ENCODE measurements at regions not wholly inside any gene's neighbourhood (a gene's known extent, or its start where the extent isn't known, plus 50 kb on each side); places are given as distances from the start of the nearest gene placed in this dataset.

DNA sequence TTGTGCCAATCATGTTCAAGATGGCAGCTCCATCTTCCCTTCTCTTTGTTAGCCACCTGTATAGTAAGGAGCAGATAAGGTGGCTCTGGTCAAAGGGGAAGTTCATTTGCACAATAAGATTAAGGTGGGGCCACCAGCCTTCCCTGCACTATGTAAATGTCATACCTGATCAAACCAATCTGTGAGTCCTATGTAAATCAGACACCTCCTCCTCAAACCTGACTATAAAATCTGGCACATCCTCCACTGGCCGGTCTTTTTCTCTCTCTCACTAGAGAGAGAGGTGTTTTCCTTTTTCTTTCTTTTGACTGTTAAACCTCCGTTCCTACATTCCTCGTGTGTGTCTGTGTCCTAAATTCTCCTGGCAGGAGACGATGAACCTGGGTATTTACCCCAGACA lies 572.5 kb upstream of the AADAT start:
- in situ Hi-C loops (cut with HindIII; ENCODE audit: low sequenced_read_pairs) = no loop called here

DNA sequence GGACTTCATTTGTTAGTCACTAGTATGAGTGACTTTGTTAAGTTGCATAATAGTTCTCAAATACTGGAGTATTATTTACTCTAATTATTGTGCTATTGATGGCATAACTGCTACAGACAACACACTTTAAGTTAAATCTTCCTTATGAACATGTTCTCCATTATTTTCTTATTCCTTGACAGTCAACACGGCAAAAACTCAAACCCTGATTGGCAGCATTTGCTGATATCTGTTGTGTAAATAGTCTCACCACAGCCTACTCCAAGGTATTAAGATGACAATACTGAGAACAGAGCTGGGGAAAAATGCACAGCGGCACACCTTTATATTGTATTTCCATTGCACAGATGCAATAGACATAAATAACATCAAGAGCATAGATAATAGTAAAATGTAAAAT lies 568.0 kb upstream of the AADAT start:
- in situ Hi-C loops (cut with HindIII; ENCODE audit: low sequenced_read_pairs) = no loop called here

DNA sequence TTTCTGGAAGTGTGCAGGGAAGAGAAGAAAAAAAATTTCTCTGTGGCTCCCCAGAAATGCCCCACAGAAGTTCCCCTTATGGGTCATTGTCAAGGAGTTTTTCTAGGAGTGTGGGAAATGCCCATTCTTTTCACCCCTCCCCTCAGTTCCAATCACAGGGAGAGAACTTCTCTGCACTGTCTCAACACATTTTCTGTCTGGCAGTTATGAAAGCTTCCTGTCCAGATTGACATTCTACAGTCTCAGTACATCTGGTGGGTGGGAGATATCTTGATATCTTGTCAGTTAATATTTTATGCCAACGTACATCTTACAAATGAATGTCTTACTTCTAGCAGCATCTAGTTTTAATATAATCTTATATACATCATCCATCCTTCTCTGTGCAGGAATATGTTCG lies 566.8 kb upstream of the AADAT start:
- in situ Hi-C loops (cut with HindIII; ENCODE audit: low sequenced_read_pairs) = no loop called here

DNA sequence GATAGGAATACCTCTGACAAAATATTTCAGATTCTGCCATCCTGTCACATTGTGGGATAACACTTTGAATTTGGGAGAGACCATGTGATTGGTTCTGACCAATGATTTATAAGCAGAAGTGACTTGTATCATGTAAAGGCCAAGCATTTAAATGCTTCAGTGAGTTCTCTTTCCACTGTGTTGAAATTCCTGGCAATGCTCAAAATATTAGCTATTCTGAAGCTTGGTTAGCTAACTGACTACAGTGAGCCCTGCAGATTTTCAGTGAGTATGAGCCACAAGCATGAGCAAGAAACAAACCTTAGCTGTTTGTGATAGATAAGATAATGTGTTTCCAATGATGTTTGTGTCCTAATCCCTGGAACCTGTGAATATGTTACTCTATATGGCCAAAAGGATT lies 562.8 kb upstream of the AADAT start:
- in situ Hi-C loops (cut with HindIII; ENCODE audit: low sequenced_read_pairs) = no loop called here

DNA sequence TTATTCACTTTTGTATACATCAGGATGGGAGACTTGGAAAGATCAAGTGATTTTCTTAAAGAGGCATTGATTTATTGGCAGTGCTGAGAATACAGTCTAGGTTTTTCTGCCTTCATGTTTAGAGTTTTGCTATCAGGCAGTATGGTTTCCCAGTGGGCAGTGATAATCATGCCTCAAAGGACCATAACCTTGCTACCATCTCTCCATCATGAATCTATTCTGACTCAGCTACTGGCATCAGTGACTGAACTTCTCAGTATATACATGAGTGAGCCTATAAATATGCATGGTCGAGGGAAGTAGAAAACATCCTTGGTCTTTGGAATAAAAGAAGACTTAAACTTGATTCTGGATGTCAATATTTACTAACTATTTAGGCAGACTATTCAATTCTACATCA lies 562.0 kb upstream of the AADAT start:
- in situ Hi-C loops (cut with HindIII; ENCODE audit: low sequenced_read_pairs) = no loop called here

DNA sequence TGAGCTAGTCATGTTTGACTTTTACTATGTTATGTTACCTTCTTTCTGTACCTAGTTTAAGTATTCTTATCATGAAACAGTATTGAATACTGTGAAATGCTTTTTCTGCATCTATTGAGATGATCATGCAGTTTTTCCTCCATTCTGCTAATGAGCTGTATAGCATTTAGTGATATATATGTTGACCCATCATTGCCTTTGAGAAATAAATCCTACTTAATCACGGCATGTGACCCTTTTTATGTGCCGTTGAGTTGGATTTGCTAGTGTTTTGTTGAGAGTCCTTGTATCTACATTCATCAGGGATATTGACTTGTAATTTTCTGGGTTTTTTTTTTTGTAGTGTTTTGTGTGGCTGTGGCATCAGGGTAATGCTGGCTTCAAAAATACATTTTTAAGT lies 537.7 kb upstream of the AADAT start:
- in situ Hi-C loops (cut with HindIII; ENCODE audit: low sequenced_read_pairs) = no loop called here

DNA sequence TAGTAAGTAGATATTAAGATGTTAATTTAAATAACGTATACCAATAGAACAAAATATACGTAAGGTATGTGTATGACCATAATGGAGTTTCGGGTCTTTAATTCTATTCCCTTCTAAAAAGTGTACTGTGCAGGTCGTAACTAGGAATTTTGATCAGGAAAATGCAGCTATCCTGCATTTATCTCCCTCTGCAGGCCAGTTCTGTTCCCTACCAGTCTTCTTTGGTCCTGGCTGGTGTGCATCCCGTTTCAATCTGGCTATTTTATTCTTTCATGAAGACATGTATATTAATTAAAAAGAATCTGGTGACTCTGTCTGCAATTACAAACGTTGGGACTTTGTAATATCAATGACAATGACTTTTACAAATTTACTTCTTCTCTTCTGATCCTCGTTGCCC lies 534.1 kb upstream of the AADAT start:
- in situ Hi-C loops (cut with HindIII; ENCODE audit: low sequenced_read_pairs) = no loop called here

DNA sequence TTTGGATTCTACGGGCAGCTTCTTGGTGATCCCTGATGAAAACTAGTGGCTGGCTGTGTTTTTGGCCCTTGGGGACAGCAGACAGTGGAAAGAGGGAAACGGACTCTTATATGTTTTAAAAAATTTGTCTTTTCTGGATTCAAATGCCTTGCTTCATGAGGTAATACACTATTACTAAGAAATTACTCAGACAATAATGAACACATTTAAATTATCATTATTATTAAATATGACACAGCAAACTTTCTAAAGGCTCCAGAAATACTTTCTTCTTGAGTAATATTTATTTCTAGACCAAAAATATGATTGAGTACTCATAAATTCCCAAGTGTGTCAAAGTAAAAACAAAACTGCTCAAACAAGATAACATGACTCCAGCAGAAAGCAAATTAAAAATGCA lies 520.7 kb upstream of the AADAT start:
- in situ Hi-C loops (cut with HindIII; ENCODE audit: low sequenced_read_pairs) = no loop called here

DNA sequence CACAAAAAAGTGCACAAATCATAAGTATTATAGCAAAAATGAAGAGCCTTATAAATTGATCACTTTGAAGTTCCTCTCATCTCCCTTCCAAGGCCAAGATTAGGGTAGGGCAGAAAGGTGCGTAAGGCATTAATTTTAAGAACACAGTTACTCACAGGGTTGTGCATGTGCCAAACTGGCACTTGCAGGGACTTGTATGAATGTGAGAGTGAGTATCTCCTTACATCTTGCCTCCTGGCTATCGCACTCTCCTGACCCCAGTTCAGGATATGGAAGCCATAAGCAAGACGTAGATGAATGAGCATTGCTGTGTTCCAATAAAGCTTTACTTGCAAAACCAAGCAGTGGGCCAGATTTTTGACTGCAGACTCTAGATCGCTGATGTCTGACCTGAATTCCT lies 510.1 kb upstream of the AADAT start:
- in situ Hi-C loops (cut with HindIII; ENCODE audit: low sequenced_read_pairs) = no loop called here

DNA sequence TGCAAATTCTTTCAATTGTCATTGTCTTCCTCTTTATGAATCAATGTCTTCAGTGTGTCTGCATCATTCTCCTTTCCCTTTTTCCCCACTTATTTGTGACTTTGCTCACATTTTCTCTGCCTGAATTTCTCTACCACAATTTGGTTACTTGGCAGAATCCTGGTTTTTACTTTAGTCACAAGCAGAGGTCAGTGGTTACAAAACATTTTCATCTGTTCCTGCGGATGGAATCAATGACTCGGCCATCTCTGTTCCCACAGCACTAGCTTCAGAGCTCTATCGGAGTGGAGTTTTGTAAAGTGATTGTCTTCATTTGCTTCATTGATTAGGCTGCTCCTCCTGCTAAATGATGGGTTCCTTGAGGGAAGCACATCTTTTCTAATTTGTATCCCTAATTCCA lies 501.3 kb upstream of the AADAT start:
- in situ Hi-C loops (cut with HindIII; ENCODE audit: low sequenced_read_pairs) = no loop called here

DNA sequence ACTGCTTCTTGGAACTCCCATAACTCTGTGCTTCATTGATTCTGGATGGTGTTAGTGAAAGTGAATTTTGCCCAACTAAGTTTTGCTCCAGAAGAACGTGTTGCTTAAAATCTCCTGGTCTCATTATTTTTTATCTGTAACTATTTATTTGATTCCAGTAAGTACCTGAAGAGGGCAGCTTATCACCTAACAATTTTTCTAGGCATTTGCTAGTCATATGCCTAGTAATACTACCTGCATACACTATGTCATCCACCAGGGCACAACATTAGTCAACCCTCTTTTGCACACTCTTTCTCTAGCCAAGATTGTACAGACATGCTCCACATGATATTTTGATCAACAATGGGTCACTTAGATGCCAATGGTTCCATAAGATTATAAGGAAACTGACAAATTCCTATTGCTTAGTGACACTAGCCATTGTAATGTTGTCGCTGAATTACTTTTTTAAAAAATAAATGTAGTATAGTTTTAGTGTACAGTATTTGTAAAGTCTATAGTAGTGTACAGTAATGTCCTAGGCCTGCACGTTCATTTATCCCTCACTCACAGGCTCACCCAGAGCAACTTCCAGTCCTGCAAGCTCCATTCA lies 499.9 kb upstream of the AADAT start:
- in situ Hi-C loops (cut with HindIII; ENCODE audit: low sequenced_read_pairs) = no loop called here

DNA sequence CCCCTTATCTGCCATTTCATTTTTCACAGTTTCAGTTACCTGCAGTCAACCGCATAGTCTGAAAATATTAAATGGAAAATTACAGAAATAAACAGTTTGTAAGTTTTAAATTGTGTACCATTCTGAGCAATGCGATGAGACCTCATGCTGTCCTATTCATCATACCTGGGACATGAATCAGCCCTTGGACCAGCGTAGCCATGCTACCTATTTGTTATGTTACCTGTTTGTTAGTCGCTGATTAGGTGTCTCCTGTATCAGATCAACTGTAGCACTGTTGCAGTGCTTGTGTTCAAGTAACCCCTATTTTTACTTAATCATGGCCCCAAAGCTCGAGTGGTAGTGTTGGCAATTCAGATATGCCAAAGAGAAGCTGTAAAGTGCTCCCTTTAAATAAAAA lies 492.2 kb upstream of the AADAT start:
- in situ Hi-C loops (cut with HindIII; ENCODE audit: low sequenced_read_pairs) = no loop called here

DNA sequence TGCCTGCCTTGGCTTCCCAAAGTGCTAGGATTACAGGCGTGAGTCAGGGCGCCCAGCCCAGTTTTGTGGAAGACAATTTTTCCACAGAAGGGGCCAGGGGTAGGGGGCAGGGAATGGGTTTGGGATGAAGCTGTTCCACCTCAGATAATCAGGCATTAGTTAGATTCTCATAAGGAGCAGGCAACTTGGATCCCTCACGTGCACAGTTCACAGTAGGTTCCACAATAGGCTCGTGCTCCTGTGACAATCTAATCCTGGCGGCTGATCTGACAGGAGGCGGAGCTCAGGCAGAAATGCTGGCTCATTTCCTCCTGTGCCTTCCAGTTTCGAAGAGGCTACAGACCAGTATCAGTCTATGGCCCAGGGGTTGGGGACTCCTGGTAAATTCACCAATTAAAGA lies 491.6 kb upstream of the AADAT start:
- in situ Hi-C loops (cut with HindIII; ENCODE audit: low sequenced_read_pairs) = no loop called here

DNA sequence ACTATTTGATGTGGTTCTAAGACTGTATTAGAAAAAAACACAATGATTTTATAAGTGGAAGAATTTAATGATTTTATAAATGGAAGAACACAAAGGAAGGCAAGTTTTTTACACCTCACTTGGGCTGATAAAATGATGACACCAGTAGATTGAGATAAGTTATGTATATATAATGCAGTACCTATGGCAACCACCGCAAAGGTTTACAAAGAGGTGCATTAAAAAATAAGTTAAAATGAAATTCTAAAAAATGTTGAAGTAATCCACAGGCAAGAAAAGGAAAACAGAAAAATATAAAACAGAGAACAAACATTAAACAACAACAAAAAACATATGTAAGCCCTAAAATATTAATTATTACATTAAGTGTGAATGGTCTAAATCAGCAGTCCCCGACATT lies 490.9 kb upstream of the AADAT start:
- in situ Hi-C loops (cut with HindIII; ENCODE audit: low sequenced_read_pairs) = no loop called here

DNA sequence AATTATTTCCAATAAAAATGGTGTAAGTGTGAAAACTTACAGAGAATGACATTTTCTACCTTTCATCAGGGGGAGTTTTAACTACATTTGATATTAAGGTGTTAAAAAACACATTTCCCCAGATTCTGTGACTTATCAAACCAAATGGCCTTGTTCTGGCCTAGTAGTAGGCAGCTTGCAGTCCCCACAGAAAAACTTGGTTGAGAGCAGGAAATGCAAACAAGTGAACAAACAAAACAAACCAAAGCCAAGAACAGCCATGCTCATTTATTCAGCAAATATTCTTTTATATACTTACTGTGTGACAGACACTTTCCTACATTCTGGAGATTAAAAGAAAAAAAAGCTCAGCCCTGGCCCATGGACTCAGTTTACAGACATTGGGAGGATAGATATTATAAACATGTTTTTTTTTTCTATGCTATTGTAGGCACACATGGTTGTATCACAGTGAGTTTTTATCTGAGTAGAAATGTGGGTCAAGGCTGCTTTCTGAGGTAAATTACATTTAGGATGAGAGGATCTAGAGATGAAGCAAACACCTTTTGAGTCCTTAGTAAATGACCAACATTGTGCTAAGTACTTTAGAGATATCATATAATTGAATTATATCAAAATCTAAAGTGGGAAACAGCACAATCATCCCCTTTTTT lies 449.2 kb upstream of the AADAT start:
- in situ Hi-C loops (cut with HindIII; ENCODE audit: low sequenced_read_pairs) = no loop called here

DNA sequence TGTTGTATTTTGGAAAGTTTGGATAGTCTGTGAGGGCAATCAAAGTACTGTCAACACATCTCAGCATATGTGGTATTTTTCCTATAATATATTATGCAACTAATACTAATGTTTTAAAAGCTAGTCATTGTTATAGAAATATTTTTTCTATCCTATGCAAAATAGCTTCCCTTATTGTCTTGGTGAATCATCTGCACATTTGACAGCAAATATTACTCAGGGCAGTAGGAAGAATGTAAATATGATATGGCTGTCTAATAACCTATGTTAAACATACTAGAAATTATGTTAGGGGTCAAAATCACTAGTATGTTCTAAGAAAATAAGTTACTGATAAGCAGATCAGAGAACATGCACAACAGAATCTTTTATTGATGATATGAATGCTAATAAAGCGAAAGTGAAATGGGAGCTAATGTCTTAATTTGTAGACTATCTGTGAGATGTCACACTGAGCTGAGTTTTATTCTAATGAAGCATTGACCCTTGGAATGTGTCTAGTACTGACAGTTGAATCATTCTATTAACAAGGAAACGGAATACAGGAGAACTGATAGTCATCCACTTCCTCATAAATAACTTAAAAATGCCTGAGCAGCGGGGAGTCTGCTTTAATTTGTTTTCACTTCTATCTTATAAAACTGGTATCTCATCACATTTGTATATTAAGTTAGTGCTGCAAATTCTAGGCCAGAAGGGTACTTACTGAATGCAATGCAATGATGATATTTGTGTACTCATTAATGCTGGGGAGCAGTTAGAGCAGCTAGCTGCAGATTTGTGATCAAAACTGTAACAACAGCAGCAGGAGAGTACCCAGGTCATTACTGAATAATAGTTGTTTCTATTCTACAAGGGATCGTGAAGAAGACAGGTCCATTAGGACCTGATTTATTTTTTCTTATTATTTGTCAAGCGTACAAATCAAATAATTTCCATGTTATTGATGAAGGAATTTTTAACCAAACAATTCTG lies 440.3 kb upstream of the AADAT start:
- in situ Hi-C loops (cut with HindIII; ENCODE audit: low sequenced_read_pairs) = no loop called here

DNA sequence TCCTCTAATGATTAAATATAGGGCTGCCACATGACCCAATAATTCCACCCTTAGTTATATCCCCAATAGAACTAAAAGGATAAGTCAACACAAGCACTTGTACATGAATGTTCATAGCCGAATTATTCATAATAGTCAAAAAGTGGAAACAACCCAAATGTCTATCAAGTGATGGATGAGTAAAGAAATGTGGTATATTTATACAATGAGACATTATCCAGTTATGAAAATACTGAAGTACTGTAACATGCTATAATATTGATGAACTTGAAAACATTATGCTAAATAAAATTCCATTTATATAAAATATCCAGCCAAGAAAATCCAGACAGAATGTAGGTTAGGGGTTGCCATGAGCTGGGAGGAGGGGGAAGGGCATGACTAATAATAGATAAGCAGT lies 436.7 kb upstream of the AADAT start:
- in situ Hi-C loops (cut with HindIII; ENCODE audit: low sequenced_read_pairs) = no loop called here

DNA sequence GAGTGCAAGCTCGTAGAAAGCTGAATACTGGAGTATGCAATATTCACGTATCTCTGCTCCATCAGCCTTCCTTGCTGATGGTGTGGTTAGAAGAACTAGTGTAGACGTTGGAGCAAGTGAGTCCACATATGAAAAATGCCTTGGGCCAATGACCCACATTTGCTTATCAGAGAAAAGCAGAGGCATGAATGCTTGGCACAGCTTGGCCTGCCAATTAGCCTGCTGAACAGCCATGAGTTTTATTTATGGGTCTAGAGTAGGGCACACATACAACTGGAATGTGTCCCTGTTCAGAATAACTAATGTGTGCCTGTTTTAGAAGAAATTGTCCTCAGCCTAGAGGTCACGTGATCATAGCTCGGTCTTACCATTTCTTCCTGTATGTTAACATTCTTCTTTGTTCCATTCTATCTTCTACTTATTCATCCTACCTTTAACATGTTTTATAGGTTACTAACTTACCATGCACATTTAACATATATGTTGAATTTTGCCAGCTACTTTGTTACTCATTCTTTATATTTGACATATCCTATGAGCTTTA lies 432.7 kb upstream of the AADAT start:
- in situ Hi-C loops (cut with HindIII; ENCODE audit: low sequenced_read_pairs) = no loop called here

DNA sequence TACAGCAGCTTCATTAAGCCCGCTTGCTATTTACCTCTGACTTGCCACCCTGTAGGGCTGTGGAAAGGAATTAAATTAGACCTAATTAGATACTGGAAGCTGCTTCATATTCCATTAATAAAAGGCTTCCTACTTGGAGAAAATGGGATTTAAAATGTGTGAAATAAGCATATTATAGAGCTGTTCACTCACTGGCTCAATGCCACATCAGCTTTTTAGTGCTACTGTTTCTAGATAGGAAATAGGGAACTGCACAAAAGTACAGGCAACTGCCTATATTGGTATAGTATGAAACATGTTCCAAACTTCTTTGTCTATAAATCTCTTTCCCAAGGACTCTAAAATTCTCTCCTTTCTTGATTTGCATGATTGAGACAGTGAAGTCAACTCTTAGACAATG lies 407.9 kb upstream of the AADAT start:
- in situ Hi-C loops (cut with HindIII; ENCODE audit: low sequenced_read_pairs) = no loop called here

DNA sequence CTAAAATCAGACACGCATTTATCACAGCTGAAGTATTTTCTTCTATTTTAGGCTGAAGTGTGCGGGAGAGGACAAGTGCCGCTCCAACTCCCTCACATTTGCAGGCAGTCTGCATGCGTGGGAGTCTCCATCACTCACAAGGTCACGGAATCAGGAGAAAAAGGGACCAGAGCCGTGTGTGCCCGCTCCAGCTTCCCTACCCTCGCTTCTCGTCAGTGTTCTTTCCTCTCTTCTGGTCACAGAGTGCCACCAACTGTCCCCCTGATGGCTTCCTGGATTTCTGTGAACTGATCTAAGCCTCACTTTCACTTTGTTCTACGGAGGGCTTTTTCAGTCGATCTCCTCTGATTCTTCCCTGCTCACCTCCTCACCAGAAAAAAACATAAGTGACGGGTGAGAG lies 407.4 kb upstream of the AADAT start:
- in situ Hi-C loops (cut with HindIII; ENCODE audit: low sequenced_read_pairs) = no loop called here

DNA sequence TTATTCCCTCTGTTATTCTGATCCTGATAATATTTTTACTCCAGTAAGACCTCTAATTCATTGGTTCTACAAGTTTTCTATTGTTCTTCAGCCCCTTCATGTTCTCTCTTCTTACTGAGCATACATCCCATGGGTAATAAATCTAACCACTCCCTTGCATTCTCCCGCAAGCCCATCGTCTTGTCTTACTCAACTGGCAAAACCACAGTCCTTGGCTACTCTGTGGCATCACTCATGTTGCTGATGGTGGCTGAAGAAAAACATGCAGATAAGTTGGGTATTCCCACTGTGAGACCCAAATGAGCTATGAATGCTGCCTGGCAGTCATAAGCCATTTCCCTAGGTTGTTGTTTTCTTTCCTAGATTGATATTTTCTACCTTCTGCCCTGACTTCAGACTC lies 402.2 kb upstream of the AADAT start:
- in situ Hi-C loops (cut with HindIII; ENCODE audit: low sequenced_read_pairs) = no loop called here

DNA sequence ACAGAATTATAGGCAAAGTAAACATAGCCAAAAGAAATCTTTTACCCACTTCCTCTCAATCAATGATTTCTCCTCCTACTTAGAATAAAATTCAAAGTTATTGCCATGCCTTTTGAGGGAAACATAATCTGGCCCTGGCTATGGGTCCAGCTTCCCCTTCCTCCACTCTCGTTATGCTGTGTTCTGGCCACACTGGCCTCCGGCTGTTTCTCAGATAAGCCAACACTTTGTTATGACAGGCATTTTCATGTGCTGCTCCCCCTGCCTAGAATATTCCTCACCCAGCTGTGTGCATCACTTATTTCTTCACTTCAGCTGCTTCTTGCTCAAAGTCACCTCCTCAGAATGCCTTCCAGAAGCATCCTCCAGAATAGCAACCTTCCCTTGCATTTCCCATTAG lies 386.6 kb upstream of the AADAT start:
- in situ Hi-C loops (cut with HindIII; ENCODE audit: low sequenced_read_pairs) = no loop called here
